Heart left ventricle (tissue), 13 donors: ENCODE measurements at regions not wholly inside any gene's neighbourhood (a gene's known extent, or its start where the extent isn't known, plus 50 kb on each side); places are given as distances from the start of the nearest gene placed in this dataset.

ENCODE experiments used
- POLR2A ChIP-seq, 2 donors: fragments of 450-650 bp; IDR thresholded peaks; one replicate each; pipeline ENCODE4 v1.6.1; 2017; ENCODE audit warnings: antibody characterized with exemption in 2 of 2, mild to moderate bottlenecking in 2 of 2, moderate library complexity in 2 of 2
- TF ChIP-seq, protein P1 (sequence below), 12 donors: fragments of 200-600 bp; sonication (generic) in 4 of 12; IDR thresholded peaks; one replicate each; pipeline versions ENCODE4 v1.5.0 to v1.8.0; 2018 to 2022; ENCODE audit warnings: antibody characterized with exemption in 12 of 12, mild to moderate bottlenecking in 5 of 12
- donor health status: ischemic (EF 13 %, LVEDD 7.1; RV severe dilation, severe dysfunction).
- donor health status: DM: no; HTN: yes; CAD: no.
- donor health status: DM: no; HTN: no; CAD: no.
- donor health status: ischemic (EF 25% LVEDD 6.9; RV normal size, moderate dysfunction).
- donor health status: ischemic (EF 25% LVEDD 5.7; RV mildly dilated, moderate dysfunction).
- donor health status: ischemic (EF 35%, LVEDD 5.7; RV mildly dilated, moderate dysfunction).
- donor health status: nonischemic (EF 11% LVEDD 7.7; RV severe dilation, severe dysfunction).
- donor health status: DM: yes; HTN: yes; CAD: no.
- donor health status: PGD.
- donor health status: ischemic (EF 29% LVEDD 5.4; RV normal size, mild dysfunction).
- donor health status: nonischemic (EF 23%, LVEDD 6.1; RV moderate dilation, normal function).

DNA sequence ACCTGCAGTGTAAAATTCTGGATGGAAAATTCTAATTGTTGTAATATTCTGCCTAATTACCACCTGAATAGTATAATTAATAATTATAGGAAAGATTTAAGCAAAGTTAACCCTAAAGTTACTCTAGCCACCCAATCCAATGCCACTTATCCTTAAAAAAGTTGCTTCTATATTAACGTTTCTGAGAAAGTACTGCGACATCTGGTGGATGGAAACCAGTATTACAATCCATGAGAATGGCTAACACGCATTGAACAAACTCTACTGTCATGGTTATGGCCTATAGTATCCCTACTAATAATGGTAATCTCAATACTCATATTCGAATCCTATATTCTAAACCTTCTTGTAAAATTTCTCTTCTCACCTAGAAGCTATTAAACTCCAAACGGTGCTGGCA, 1551.8 kb downstream of the SLITRK1 start:
- TF ChIP-seq POLR2A (IDR thresholded peaks at IDR 0.05), result no peak
- TF ChIP-seq, protein P1, sequence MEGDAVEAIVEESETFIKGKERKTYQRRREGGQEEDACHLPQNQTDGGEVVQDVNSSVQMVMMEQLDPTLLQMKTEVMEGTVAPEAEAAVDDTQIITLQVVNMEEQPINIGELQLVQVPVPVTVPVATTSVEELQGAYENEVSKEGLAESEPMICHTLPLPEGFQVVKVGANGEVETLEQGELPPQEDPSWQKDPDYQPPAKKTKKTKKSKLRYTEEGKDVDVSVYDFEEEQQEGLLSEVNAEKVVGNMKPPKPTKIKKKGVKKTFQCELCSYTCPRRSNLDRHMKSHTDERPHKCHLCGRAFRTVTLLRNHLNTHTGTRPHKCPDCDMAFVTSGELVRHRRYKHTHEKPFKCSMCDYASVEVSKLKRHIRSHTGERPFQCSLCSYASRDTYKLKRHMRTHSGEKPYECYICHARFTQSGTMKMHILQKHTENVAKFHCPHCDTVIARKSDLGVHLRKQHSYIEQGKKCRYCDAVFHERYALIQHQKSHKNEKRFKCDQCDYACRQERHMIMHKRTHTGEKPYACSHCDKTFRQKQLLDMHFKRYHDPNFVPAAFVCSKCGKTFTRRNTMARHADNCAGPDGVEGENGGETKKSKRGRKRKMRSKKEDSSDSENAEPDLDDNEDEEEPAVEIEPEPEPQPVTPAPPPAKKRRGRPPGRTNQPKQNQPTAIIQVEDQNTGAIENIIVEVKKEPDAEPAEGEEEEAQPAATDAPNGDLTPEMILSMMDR (IDR thresholded peaks at IDR 0.05), result peak in 7 of 12 donors; percentile 11 to 36 (median 24)
